Retina (tissue), 1 donor: ENCODE measurements at regions not wholly inside any gene's neighbourhood (a gene's known extent, or its start where the extent isn't known, plus 50 kb on each side); places are given as distances from the start of the nearest gene placed in this dataset.

ENCODE experiments used
- DNase-seq: peaks from one replicate; pipeline ENCODE4 v3.0.0-alpha.2; 2016

- DNase-seq = no peak
Measured at GRCh38 chr2:19086231-19086651, 272.2 kb downstream of the OSR1 start.

GRCh38 chr2:19078709-19079108, 279.7 kb downstream of the OSR1 start:
- DNase-seq = no peak

- DNase-seq = no peak
Measured at GRCh38 chr2:19073522-19073921, 284.9 kb downstream of the OSR1 start.

GRCh38 chr2:19072161-19072560, 286.3 kb downstream of the OSR1 start:
- DNase-seq = no peak

- DNase-seq = no peak
Measured at GRCh38 chr2:19070886-19071285, 287.5 kb downstream of the OSR1 start.

GRCh38 chr2:19068206-19068605, 290.2 kb downstream of the OSR1 start:
- no peak for DNase-seq

- no peak for DNase-seq
Measured at GRCh38 chr2:19062370-19062769, 296.1 kb downstream of the OSR1 start.

- no peak for DNase-seq
Measured at GRCh38 chr2:19059076-19059475, 299.3 kb downstream of the OSR1 start.

- DNase-seq = no peak
Measured at GRCh38 chr2:19051203-19051831, 307.1 kb downstream of the OSR1 start.

- no peak for DNase-seq
Measured at GRCh38 chr2:19050354-19050753, 308.1 kb downstream of the OSR1 start.

- DNase-seq = no peak
Measured at GRCh38 chr2:19048593-19049266, 309.7 kb downstream of the OSR1 start.

GRCh38 chr2:19046986-19047780, 311.2 kb downstream of the OSR1 start:
- DNase-seq = no peak

- no peak for DNase-seq
Measured at GRCh38 chr2:19045151-19045550, 313.3 kb downstream of the OSR1 start.

- DNase-seq = no peak
Measured at GRCh38 chr2:19043893-19044292, 314.5 kb downstream of the OSR1 start.

GRCh38 chr2:19041434-19042041, 316.9 kb downstream of the OSR1 start:
- DNase-seq = no peak

GRCh38 chr2:19038071-19039015, 320.1 kb downstream of the OSR1 start:
- DNase-seq = no peak

GRCh38 chr2:19036091-19036490, 322.3 kb downstream of the OSR1 start:
- no peak for DNase-seq

- DNase-seq = no peak
Measured at GRCh38 chr2:19035238-19035637, 323.2 kb downstream of the OSR1 start.

- DNase-seq = no peak
Measured at GRCh38 chr2:19033240-19033639, 325.2 kb downstream of the OSR1 start.

- no peak for DNase-seq
Measured at GRCh38 chr2:19031642-19032041, 326.8 kb downstream of the OSR1 start.

- DNase-seq = no peak
Measured at GRCh38 chr2:19029655-19030054, 328.8 kb downstream of the OSR1 start.
